GM21723 (cell line): ENCODE measurements at regions not wholly inside any gene's neighbourhood (a gene's known extent, or its start where the extent isn't known, plus 50 kb on each side); places are given as distances from the start of the nearest gene placed in this dataset.
"Not testable (repeated sequence)": the region's sequence is repeated elsewhere in the genome, so short reads cannot be mapped to it uniquely, and the experiment has no call there.

Source experiments
- ATAC-seq: cut with Tn5 transposase; IDR thresholded peaks from one replicate; pipeline ENCODE4 v1.9.1; 2021; ENCODE audit warnings: mild to moderate bottlenecking, moderate library complexity; ENCODE audit not compliant: unreplicated experiment

- ATAC-seq, result not testable (repeated sequence)
Measured at GRCh38 chr4:131724847-131725246, 1424.2 kb upstream of the PCDH10 start.

- not testable (repeated sequence) for ATAC-seq
Measured at GRCh38 chr4:131725521-131725920, 1423.6 kb upstream of the PCDH10 start.

GRCh38 chr4:131726940-131727339 lies 1422.2 kb upstream of the PCDH10 start:
- ATAC-seq, result not testable (repeated sequence)

GRCh38 chr4:131727418-131727817 lies 1421.7 kb upstream of the PCDH10 start:
- not testable (repeated sequence) for ATAC-seq

- ATAC-seq, result not testable (repeated sequence)
Measured at GRCh38 chr4:131729205-131729604, 1419.9 kb upstream of the PCDH10 start.

- ATAC-seq, result not testable (repeated sequence)
Measured at GRCh38 chr4:131729716-131730398, 1419.2 kb upstream of the PCDH10 start.

- ATAC-seq, result not testable (repeated sequence)
Measured at GRCh38 chr4:131730574-131730973, 1418.5 kb upstream of the PCDH10 start.

GRCh38 chr4:131732034-131732630 lies 1417.0 kb upstream of the PCDH10 start:
- not testable (repeated sequence) for ATAC-seq

GRCh38 chr4:131734321-131734720 lies 1414.8 kb upstream of the PCDH10 start:
- not testable (repeated sequence) for ATAC-seq

- ATAC-seq, result not testable (repeated sequence)
Measured at GRCh38 chr4:131734851-131735385, 1414.2 kb upstream of the PCDH10 start.

- not testable (repeated sequence) for ATAC-seq
Measured at GRCh38 chr4:131738991-131739390, 1410.1 kb upstream of the PCDH10 start.

- ATAC-seq, result not testable (repeated sequence)
Measured at GRCh38 chr4:131741836-131742235, 1407.3 kb upstream of the PCDH10 start.

- ATAC-seq, result not testable (repeated sequence)
Measured at GRCh38 chr4:131742536-131743205, 1406.4 kb upstream of the PCDH10 start.

GRCh38 chr4:131743348-131743747 lies 1405.7 kb upstream of the PCDH10 start:
- ATAC-seq, result not testable (repeated sequence)

GRCh38 chr4:131747203-131747602 lies 1401.9 kb upstream of the PCDH10 start:
- ATAC-seq, result not testable (repeated sequence)

GRCh38 chr4:131749224-131749623 lies 1399.9 kb upstream of the PCDH10 start:
- not testable (repeated sequence) for ATAC-seq

- not testable (repeated sequence) for ATAC-seq
Measured at GRCh38 chr4:131750006-131750405, 1399.1 kb upstream of the PCDH10 start.

- ATAC-seq, result not testable (repeated sequence)
Measured at GRCh38 chr4:131750469-131750868, 1398.6 kb upstream of the PCDH10 start.

- not testable (repeated sequence) for ATAC-seq
Measured at GRCh38 chr4:131762234-131762633, 1386.9 kb upstream of the PCDH10 start.

- ATAC-seq, result no peak
Measured at GRCh38 chr4:131764730-131765129, 1384.4 kb upstream of the PCDH10 start.

GRCh38 chr4:131774382-131774781 lies 1374.7 kb upstream of the PCDH10 start:
- not testable (repeated sequence) for ATAC-seq
